SU-DHL-6 (cell line): ENCODE measurements at regions not wholly inside any gene's neighbourhood (a gene's known extent, or its start where the extent isn't known, plus 50 kb on each side); places are given as distances from the start of the nearest gene placed in this dataset.

ENCODE experiments used
- EZH2phosphoT487 ChIP-seq: fragments of 200-600 bp; sonication (generic), shearing (Covaris generic); conservative IDR thresholded peaks from 2 replicates; pipeline ENCODE4 v1.6.1; 2018; ENCODE audit warnings: mild to moderate bottlenecking, antibody characterized with exemption, low read length, moderate library complexity, mixed read lengths
- TF ChIP-seq, protein P1 (sequence below): fragments of 200-600 bp; sonication (generic); IDR thresholded peaks from one replicate; pipeline ENCODE4 v1.5.1; 2017; ENCODE audit warnings: antibody characterized with exemption, mild to moderate bottlenecking, low read length, moderate library complexity; ENCODE audit not compliant: insufficient read depth, poor library complexity, severe bottlenecking

DNA sequence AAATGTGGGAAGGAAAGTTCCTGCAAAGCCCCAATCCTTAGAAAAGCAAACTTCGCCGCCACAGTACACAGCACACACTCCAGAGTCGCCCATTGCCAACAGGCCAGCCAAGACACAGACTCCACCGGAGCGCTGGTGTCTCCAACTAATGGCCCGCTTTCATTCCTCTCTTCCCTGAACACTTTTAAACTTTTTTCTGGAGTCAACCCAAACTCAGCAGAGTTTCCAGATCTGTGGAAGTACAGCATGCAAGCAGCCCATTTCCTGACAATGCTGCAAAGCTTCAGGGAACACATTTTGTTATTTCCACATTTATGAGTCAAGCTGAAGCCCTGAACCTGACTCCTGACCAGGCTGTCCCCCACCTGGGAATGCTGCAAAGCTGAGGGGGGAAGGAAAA lies 351.9 kb downstream of the NFIB start:
- TF ChIP-seq, protein P1, sequence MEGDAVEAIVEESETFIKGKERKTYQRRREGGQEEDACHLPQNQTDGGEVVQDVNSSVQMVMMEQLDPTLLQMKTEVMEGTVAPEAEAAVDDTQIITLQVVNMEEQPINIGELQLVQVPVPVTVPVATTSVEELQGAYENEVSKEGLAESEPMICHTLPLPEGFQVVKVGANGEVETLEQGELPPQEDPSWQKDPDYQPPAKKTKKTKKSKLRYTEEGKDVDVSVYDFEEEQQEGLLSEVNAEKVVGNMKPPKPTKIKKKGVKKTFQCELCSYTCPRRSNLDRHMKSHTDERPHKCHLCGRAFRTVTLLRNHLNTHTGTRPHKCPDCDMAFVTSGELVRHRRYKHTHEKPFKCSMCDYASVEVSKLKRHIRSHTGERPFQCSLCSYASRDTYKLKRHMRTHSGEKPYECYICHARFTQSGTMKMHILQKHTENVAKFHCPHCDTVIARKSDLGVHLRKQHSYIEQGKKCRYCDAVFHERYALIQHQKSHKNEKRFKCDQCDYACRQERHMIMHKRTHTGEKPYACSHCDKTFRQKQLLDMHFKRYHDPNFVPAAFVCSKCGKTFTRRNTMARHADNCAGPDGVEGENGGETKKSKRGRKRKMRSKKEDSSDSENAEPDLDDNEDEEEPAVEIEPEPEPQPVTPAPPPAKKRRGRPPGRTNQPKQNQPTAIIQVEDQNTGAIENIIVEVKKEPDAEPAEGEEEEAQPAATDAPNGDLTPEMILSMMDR = no peak
- no peak for TF ChIP-seq EZH2phosphoT487
